A549 (cell line): ENCODE measurements at regions not wholly inside any gene's neighbourhood (a gene's known extent, or its start where the extent isn't known, plus 50 kb on each side); places are given as distances from the start of the nearest gene placed in this dataset.

ENCODE experiments used
- CTCF ChIP-seq: fragments of >200 bp; sonication (Bioruptor Twin); formaldehyde crosslinking; IDR thresholded peaks from 3 replicates; pipeline ENCODE4 v1.5.1; 2016
- MYC ChIP-seq: IDR thresholded peaks from 2 replicates; pipeline ENCODE4 v1.6.1; 2012; ENCODE audit warnings: mild to moderate bottlenecking, inconsistent platforms, low read length, improper control_type of control experiment, borderline replicate concordance
- POLR2A ChIP-seq: IDR thresholded peaks from 2 replicates; pipeline ENCODE4 v1.6.1; 2012; ENCODE audit warnings: mild to moderate bottlenecking, low read length
- RAD21 ChIP-seq, 2 experiments: fragments of >200 bp in 1 of 2; sonication (Bioruptor Twin) in 1 of 2; formaldehyde crosslinking in 1 of 2; IDR thresholded peaks in 1 of 2; conservative IDR thresholded peaks in 1 of 2; 2 replicates in 1 of 2; 3 replicates in 1 of 2; pipeline ENCODE4 v1.6.1; 2012 to 2018; ENCODE audit warnings: inconsistent platforms in 1 of 2
- RARB ChIP-seq: fragments of 250-450 bp; sonication (Bioruptor Pico); IDR thresholded peaks from 2 replicates; pipeline ENCODE4 v1.8.0; 2021; ENCODE audit warnings: mild to moderate bottlenecking, moderate library complexity
- ZNF302 ChIP-seq: fragments of 250-450 bp; sonication (Bioruptor Pico); IDR thresholded peaks from 2 replicates; pipeline ENCODE4 v1.9.0; 2021; ENCODE audit warnings: inconsistent platforms, mild to moderate bottlenecking, moderate library complexity

GRCh38 chr2:57539761-57540160, 506.8 kb upstream of the VRK2 start:
- TF ChIP-seq ZNF302 (CRISPR knock-in tag): no peak
- TF ChIP-seq RAD21 (conservative IDR thresholded peaks at IDR 0.05 in 1 of 2, IDR thresholded peaks at IDR 0.05 in 1 of 2): no peak
- TF ChIP-seq RARB (CRISPR knock-in tag): no peak
- no peak for TF ChIP-seq POLR2A
- TF ChIP-seq CTCF: no peak
- no peak for TF ChIP-seq MYC
